ENCODE measurements at regions not wholly inside any gene's neighbourhood (a gene's known extent, or its start where the extent isn't known, plus 50 kb on each side); places are given as distances from the start of the nearest gene placed in this dataset.

DNA sequence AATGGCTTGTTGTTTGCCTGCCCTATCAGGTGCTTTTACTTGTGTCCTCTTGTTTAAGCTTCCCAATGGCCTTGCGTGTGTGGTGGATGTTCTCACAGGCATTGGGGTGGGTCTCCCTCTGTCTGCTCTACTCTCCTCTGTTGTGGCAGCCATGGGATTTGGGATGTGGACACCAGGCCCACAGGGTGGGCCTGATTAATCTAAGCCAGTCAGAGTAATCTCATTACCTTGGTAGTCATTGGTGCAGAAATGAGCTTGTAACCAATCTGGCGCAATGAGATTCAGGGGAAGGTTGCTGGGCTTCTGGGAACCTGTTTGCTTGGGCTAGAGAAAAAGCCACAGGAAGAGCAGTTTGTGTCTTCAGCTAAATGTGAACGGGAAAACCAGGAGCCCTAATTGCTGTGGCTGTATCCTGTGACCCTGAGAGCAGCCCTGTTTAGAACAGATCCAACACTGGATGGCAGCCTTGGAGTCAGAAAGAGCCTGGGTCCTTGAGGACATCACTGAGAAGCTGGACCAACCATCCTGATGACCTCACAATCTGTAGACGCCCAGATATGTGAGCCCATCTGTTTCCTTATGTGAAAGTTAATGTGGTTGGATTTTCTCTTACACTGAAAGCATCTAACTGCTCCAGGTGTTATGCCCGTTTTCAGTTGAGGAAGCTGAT, 157.3 kb upstream of the UBE2E1 start:
- Mint-ChIP-seq H3K9me3 (no peaks in the 10 kb centered on the region), H3K4me1 (peaks cover 39% of the 10 kb centered on the region), H3K4me3 (no peak overlapping the region), H3K36me3 (no peaks in the 10 kb centered on the region), H3K27me3 (ENCODE audit: low read depth) (peaks cover 5% of the 10 kb centered on the region), H3K27ac (no peak overlapping the region)
- DNase-seq (ENCODE audit: low spot score in 2 of 2, unreplicated experiment in 2 of 2), result no peak
- TF ChIP-seq, protein P1, sequence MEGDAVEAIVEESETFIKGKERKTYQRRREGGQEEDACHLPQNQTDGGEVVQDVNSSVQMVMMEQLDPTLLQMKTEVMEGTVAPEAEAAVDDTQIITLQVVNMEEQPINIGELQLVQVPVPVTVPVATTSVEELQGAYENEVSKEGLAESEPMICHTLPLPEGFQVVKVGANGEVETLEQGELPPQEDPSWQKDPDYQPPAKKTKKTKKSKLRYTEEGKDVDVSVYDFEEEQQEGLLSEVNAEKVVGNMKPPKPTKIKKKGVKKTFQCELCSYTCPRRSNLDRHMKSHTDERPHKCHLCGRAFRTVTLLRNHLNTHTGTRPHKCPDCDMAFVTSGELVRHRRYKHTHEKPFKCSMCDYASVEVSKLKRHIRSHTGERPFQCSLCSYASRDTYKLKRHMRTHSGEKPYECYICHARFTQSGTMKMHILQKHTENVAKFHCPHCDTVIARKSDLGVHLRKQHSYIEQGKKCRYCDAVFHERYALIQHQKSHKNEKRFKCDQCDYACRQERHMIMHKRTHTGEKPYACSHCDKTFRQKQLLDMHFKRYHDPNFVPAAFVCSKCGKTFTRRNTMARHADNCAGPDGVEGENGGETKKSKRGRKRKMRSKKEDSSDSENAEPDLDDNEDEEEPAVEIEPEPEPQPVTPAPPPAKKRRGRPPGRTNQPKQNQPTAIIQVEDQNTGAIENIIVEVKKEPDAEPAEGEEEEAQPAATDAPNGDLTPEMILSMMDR (IDR thresholded peaks at IDR 0.05; ENCODE audit: unreplicated experiment), result no peak

DNA sequence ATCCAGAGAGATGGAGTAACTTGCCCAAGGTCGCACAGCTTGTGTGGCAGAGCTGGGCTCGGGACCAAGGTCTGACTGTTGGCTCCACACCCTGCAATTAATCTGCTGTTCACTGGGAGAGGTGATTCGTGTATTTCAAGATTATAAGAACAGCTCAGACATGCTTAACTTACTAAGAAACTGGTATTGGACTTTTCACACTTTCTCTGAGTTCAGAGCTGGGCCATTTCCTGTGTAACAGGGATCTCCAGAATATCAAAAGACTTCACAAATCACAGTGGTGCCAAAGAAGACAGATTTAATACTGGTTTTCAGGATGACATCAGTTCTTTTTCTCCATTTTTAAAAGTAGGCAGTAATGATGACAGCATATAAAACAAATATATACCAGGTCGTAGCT, 156.8 kb upstream of the UBE2E1 start:
- no peaks in the 10 kb centered on the region for H3K9me3 Mint-ChIP-seq
- TF ChIP-seq, protein P1 (IDR thresholded peaks at IDR 0.05; ENCODE audit: unreplicated experiment), result no peak
- no peaks in the 10 kb centered on the region for H3K36me3 Mint-ChIP-seq
- no peak overlapping the region for H3K27ac Mint-ChIP-seq
- DNase-seq (ENCODE audit: low spot score in 2 of 2, unreplicated experiment in 2 of 2), result no peak
- no peak overlapping the region for H3K4me3 Mint-ChIP-seq
- peaks cover 5% of the 10 kb centered on the region for H3K27me3 Mint-ChIP-seq (ENCODE audit: low read depth)
- H3K4me1 Mint-ChIP-seq, result peaks cover 39% of the 10 kb centered on the region

DNA sequence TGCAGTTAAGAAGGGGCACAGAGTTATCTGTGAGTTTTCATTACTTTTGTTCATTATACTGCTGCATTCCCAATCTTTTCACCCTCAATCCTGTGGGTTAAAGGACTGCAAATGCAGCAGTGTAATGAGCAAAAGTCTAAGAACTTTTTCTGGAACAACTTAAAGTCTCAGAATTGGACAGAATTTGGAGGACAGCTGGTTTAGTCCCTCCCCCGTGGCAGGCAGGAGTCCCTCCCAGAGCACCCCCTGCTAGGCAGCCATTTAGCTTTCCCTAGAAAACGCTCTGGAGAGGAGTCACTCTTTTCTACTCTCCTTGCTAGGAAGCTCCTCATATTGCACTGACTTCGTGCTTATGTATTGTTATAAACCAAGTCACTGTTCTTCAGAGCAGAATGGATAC, 156.3 kb upstream of the UBE2E1 start:
- Mint-ChIP-seq H3K4me1 (peaks cover 39% of the 10 kb centered on the region), H3K36me3 (no peaks in the 10 kb centered on the region), H3K27me3 (ENCODE audit: low read depth) (peaks cover 5% of the 10 kb centered on the region), H3K4me3 (no peak overlapping the region), H3K27ac (no peak overlapping the region), H3K9me3 (no peaks in the 10 kb centered on the region)
- TF ChIP-seq, protein P1 (IDR thresholded peaks at IDR 0.05; ENCODE audit: unreplicated experiment), result no peak
- no peak for DNase-seq (ENCODE audit: low spot score in 2 of 2, unreplicated experiment in 2 of 2)

DNA sequence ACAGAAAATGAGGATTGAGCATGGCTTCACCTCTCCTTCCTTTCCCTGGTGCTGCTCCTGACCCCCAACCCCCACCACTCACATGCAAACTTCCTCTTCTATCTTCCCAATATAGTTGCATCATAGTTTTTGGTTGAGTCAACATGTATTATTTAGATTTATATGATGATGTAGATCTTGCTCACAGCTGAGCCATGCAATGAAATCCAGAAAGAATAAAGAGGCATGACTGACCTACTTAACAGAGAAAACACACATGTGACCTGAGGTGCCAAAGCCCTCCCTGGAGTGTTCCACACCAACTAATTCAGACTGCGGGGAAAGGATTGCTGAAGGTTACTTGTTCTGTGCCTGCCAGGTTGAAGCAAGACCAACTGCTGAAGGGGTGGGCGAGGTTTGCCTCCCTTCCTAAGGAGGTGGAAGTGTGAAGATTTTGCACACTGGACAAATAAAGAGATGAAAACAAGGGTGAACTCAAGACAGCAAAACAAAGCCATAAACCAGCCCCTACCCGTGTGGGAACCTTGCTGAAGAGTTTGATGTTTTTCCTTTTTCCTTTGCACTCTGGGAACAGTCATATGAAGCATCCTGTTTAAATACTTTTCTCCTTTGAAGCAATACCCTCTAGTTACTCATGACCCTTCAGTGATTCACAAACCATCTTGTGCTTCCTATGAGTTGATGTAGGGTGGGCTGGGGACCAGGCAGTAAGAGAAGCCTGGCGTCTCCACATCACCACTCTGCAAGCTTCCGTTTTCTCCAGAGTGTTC, 155.2 kb upstream of the UBE2E1 start:
- Mint-ChIP-seq H3K27me3 (ENCODE audit: low read depth) (peaks cover 5% of the 10 kb centered on the region), H3K27ac (no peak overlapping the region), H3K36me3 (peaks cover under 1% of the 10 kb centered on the region), H3K4me3 (no peak overlapping the region), H3K9me3 (peaks cover under 1% of the 10 kb centered on the region), H3K4me1 (peaks cover 36% of the 10 kb centered on the region)
- TF ChIP-seq, protein P1 (IDR thresholded peaks at IDR 0.05; ENCODE audit: unreplicated experiment), result no peak
- no peak for DNase-seq (ENCODE audit: low spot score in 2 of 2, unreplicated experiment in 2 of 2)

DNA sequence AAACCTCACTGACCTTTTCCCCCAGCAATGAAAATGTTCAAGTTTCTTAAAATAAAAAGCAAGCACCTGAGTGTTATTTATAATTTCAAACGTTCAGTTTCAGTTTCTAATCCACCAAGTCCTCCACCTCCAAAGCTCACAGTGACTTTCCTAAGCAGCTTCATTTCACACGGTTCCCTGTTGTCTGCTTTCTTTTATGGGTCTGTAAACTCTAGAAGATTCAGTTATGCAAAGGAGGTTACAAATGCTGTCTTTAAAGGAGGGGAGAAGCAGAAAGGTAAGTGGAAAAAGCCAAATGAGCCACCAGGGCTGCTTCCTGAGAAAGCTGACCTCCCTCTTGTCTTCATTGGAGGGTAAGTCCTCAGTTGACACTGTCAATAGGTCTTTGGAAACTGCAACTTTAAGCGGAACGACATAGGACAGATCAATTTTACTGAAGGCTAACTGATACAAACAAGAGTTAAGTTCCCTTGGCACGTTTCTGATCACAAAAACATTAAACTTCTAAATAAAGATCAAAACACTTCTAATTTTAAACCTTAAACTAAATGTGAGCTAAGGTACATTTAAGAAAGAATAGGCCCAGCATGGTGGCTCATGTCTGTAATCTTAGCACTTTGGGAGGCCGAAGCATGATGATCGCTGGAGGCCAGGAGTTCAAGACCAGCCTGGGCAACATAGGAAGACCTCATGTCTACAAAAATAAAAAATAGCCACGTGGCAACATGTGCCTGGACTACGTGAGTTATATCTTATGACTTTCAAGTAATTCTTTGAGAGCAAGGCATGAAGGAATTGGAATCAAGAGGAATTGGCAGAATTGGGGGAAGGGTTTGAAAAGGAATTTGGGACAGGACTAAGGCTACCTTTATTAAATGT, 151.9 kb upstream of the UBE2E1 start:
- no peak overlapping the region for H3K27ac Mint-ChIP-seq
- peaks cover 5% of the 10 kb centered on the region for H3K36me3 Mint-ChIP-seq
- TF ChIP-seq, protein P1 (IDR thresholded peaks at IDR 0.05; ENCODE audit: unreplicated experiment), result no peak
- peaks cover 5% of the 10 kb centered on the region for H3K9me3 Mint-ChIP-seq
- peaks cover 17% of the 10 kb centered on the region for H3K4me1 Mint-ChIP-seq
- no peak overlapping the region for H3K4me3 Mint-ChIP-seq
- H3K27me3 Mint-ChIP-seq (ENCODE audit: low read depth), result peaks cover 5% of the 10 kb centered on the region
- no peak for DNase-seq (ENCODE audit: low spot score in 2 of 2, unreplicated experiment in 2 of 2)

Data from mesothelial cell of epicardium (in vitro differentiated cells).